HG02970 (cell line): ENCODE measurements at regions not wholly inside any gene's neighbourhood (a gene's known extent, or its start where the extent isn't known, plus 50 kb on each side); places are given as distances from the start of the nearest gene placed in this dataset.

Experiments
- ATAC-seq: cut with Tn5 transposase; IDR thresholded peaks from one replicate; pipeline ENCODE4 v1.9.1; 2021; ENCODE audit warnings: mild to moderate bottlenecking, moderate library complexity, moderate number of reproducible peaks; ENCODE audit not compliant: unreplicated experiment, low FRiP score

- no peak for ATAC-seq
Measured at GRCh38 chr20:52242237-52243230, 51.0 kb upstream of the ZFP64 start.
